ENCODE measurements at regions not wholly inside any gene's neighbourhood (a gene's known extent, or its start where the extent isn't known, plus 50 kb on each side); places are given as distances from the start of the nearest gene placed in this dataset.

- no peak overlapping the region for H3K27ac Mint-ChIP-seq
- no peak for ATAC-seq
- no peaks in the 10 kb centered on the region for H3K36me3 Mint-ChIP-seq
- no peaks in the 10 kb centered on the region for H3K4me1 Mint-ChIP-seq
- peaks cover 3% of the 10 kb centered on the region for H3K9me3 Mint-ChIP-seq
- peaks cover 38% of the 10 kb centered on the region for H3K27me3 Mint-ChIP-seq
- no peak overlapping the region for H3K4me3 Mint-ChIP-seq
Measured at GRCh38 chr14:76640923-76641395, 120.3 kb upstream of the VASH1 start.

GRCh38 chr14:76641541-76641940, 119.7 kb upstream of the VASH1 start:
- Mint-ChIP-seq H3K4me1 (no peaks in the 10 kb centered on the region), H3K36me3 (no peaks in the 10 kb centered on the region), H3K9me3 (peaks cover 3% of the 10 kb centered on the region), H3K27ac (no peak overlapping the region), H3K4me3 (no peak overlapping the region), H3K27me3 (peaks cover 38% of the 10 kb centered on the region)
- no peak for ATAC-seq

GRCh38 chr14:76643887-76644286, 117.4 kb upstream of the VASH1 start:
- Mint-ChIP-seq H3K9me3 (no peaks in the 10 kb centered on the region), H3K27ac (no peak overlapping the region), H3K36me3 (no peaks in the 10 kb centered on the region), H3K27me3 (peaks cover 52% of the 10 kb centered on the region), H3K4me3 (no peak overlapping the region), H3K4me1 (no peaks in the 10 kb centered on the region)
- ATAC-seq = no peak

- Mint-ChIP-seq H3K9me3 (no peaks in the 10 kb centered on the region), H3K4me3 (no peak overlapping the region), H3K36me3 (no peaks in the 10 kb centered on the region), H3K27me3 (peaks cover 48% of the 10 kb centered on the region), H3K27ac (no peak overlapping the region), H3K4me1 (no peaks in the 10 kb centered on the region)
- no peak for ATAC-seq
Measured at GRCh38 chr14:76644855-76645518, 116.3 kb upstream of the VASH1 start.

GRCh38 chr14:76647697-76648298, 113.5 kb upstream of the VASH1 start:
- H3K36me3 Mint-ChIP-seq = no peaks in the 10 kb centered on the region
- H3K4me1 Mint-ChIP-seq = no peaks in the 10 kb centered on the region
- no peaks in the 10 kb centered on the region for H3K9me3 Mint-ChIP-seq
- no peak for ATAC-seq
- H3K4me3 Mint-ChIP-seq = no peak overlapping the region
- H3K27me3 Mint-ChIP-seq = peaks cover 20% of the 10 kb centered on the region
- H3K27ac Mint-ChIP-seq = no peak overlapping the region

GRCh38 chr14:76651410-76652055, 109.7 kb upstream of the VASH1 start:
- ATAC-seq = peak; percentile 7
- Mint-ChIP-seq H3K4me3 (no peak overlapping the region), H3K27ac (no peak overlapping the region), H3K36me3 (no peaks in the 10 kb centered on the region), H3K4me1 (no peaks in the 10 kb centered on the region), H3K9me3 (no peaks in the 10 kb centered on the region), H3K27me3 (peaks cover 34% of the 10 kb centered on the region)

- Mint-ChIP-seq H3K4me1 (no peaks in the 10 kb centered on the region), H3K27me3 (peaks cover 27% of the 10 kb centered on the region), H3K27ac (no peak overlapping the region), H3K9me3 (peaks cover 6% of the 10 kb centered on the region), H3K36me3 (no peaks in the 10 kb centered on the region), H3K4me3 (no peak overlapping the region)
- no peak for ATAC-seq
Measured at GRCh38 chr14:76653875-76654572, 107.2 kb upstream of the VASH1 start.

- peaks cover 9% of the 10 kb centered on the region for H3K9me3 Mint-ChIP-seq
- H3K36me3 Mint-ChIP-seq = no peaks in the 10 kb centered on the region
- H3K27me3 Mint-ChIP-seq = peaks cover 27% of the 10 kb centered on the region
- no peaks in the 10 kb centered on the region for H3K4me1 Mint-ChIP-seq
- no peak overlapping the region for H3K27ac Mint-ChIP-seq
- no peak for ATAC-seq
- no peak overlapping the region for H3K4me3 Mint-ChIP-seq
Measured at GRCh38 chr14:76654573-76655108, 106.6 kb upstream of the VASH1 start.

GRCh38 chr14:76655331-76655730, 105.9 kb upstream of the VASH1 start:
- ATAC-seq = no peak
- Mint-ChIP-seq H3K27ac (no peak overlapping the region), H3K4me1 (no peaks in the 10 kb centered on the region), H3K9me3 (peaks cover 12% of the 10 kb centered on the region), H3K36me3 (no peaks in the 10 kb centered on the region), H3K4me3 (no peak overlapping the region), H3K27me3 (peaks cover 27% of the 10 kb centered on the region)

GRCh38 chr14:76656592-76656991, 104.7 kb upstream of the VASH1 start:
- H3K4me3 Mint-ChIP-seq = no peak overlapping the region
- no peaks in the 10 kb centered on the region for H3K36me3 Mint-ChIP-seq
- H3K27ac Mint-ChIP-seq = no peak overlapping the region
- H3K4me1 Mint-ChIP-seq = no peaks in the 10 kb centered on the region
- ATAC-seq = no peak
- H3K9me3 Mint-ChIP-seq = peaks cover 12% of the 10 kb centered on the region
- H3K27me3 Mint-ChIP-seq = peaks cover 39% of the 10 kb centered on the region

- Mint-ChIP-seq H3K36me3 (no peaks in the 10 kb centered on the region), H3K27ac (no peak overlapping the region), H3K9me3 (peaks cover 12% of the 10 kb centered on the region), H3K27me3 (peaks cover 47% of the 10 kb centered on the region), H3K4me3 (no peak overlapping the region), H3K4me1 (no peaks in the 10 kb centered on the region)
- no peak for ATAC-seq
Measured at GRCh38 chr14:76657404-76657803, 103.9 kb upstream of the VASH1 start.

GRCh38 chr14:76657846-76658245, 103.4 kb upstream of the VASH1 start:
- H3K4me3 Mint-ChIP-seq = no peak overlapping the region
- ATAC-seq = no peak
- no peaks in the 10 kb centered on the region for H3K4me1 Mint-ChIP-seq
- no peaks in the 10 kb centered on the region for H3K36me3 Mint-ChIP-seq
- peaks cover 12% of the 10 kb centered on the region for H3K9me3 Mint-ChIP-seq
- H3K27ac Mint-ChIP-seq = no peak overlapping the region
- peaks cover 48% of the 10 kb centered on the region for H3K27me3 Mint-ChIP-seq

GRCh38 chr14:76662580-76662979, 98.7 kb upstream of the VASH1 start:
- peaks cover 21% of the 10 kb centered on the region for H3K27me3 Mint-ChIP-seq

GRCh38 chr14:76664790-76665189, 96.5 kb upstream of the VASH1 start:
- no peak for ATAC-seq
- Mint-ChIP-seq H3K4me3 (no peak overlapping the region), H3K27ac (no peak overlapping the region), H3K4me1 (no peaks in the 10 kb centered on the region), H3K36me3 (no peaks in the 10 kb centered on the region), H3K27me3 (peaks cover 21% of the 10 kb centered on the region), H3K9me3 (peaks cover 5% of the 10 kb centered on the region)

More at GRCh38 chr14:76662580-76662979, 98.7 kb upstream of the VASH1 start:
- ATAC-seq = no peak
- H3K4me1 Mint-ChIP-seq = no peaks in the 10 kb centered on the region
- H3K4me3 Mint-ChIP-seq = no peak overlapping the region
- no peak overlapping the region for H3K27ac Mint-ChIP-seq
- peaks cover 11% of the 10 kb centered on the region for H3K9me3 Mint-ChIP-seq
- no peaks in the 10 kb centered on the region for H3K36me3 Mint-ChIP-seq

GRCh38 chr14:76666746-76667145, 94.5 kb upstream of the VASH1 start:
- H3K36me3 Mint-ChIP-seq = no peaks in the 10 kb centered on the region
- H3K27ac Mint-ChIP-seq = no peak overlapping the region
- H3K4me1 Mint-ChIP-seq = no peaks in the 10 kb centered on the region
- H3K4me3 Mint-ChIP-seq = no peak overlapping the region
- peaks cover 8% of the 10 kb centered on the region for H3K27me3 Mint-ChIP-seq
- no peak for ATAC-seq
- H3K9me3 Mint-ChIP-seq = peaks cover 2% of the 10 kb centered on the region

Data from stimulated activated memory B cell treated with anti-CD40 and anti-IgM and Interleukin-4, amounts not matched to agents 10 μg/mL and 1 μg/mL and 100 μg/mL, for 72 hours (primary cell).